ENCODE measurements at regions not wholly inside any gene's neighbourhood (a gene's known extent, or its start where the extent isn't known, plus 50 kb on each side); places are given as distances from the start of the nearest gene placed in this dataset.

DNA sequence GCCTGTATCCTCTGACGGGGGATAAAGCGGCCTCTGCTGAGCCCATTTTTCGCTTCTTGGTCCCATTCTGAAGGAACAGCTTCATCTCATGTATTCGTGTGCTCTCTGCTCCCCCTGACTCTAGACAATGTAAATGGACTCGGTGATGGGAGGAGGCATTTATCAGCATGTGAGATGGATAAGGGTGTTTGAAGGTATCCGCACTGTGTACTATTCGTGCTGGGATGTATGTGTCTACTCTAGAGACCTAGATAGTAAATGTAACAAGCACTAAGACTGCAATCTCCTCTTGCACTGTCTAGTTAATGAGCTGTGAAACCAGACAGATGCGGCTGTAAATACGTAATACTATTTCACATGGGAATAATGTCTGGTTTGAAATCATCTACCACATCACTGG, 134.6 kb upstream of the ARGLU1 start:
- TF ChIP-seq, protein P1, sequence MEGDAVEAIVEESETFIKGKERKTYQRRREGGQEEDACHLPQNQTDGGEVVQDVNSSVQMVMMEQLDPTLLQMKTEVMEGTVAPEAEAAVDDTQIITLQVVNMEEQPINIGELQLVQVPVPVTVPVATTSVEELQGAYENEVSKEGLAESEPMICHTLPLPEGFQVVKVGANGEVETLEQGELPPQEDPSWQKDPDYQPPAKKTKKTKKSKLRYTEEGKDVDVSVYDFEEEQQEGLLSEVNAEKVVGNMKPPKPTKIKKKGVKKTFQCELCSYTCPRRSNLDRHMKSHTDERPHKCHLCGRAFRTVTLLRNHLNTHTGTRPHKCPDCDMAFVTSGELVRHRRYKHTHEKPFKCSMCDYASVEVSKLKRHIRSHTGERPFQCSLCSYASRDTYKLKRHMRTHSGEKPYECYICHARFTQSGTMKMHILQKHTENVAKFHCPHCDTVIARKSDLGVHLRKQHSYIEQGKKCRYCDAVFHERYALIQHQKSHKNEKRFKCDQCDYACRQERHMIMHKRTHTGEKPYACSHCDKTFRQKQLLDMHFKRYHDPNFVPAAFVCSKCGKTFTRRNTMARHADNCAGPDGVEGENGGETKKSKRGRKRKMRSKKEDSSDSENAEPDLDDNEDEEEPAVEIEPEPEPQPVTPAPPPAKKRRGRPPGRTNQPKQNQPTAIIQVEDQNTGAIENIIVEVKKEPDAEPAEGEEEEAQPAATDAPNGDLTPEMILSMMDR (conservative IDR thresholded peaks at IDR 0.05 in 1 of 2, IDR thresholded peaks at IDR 0.05 in 1 of 2; ENCODE audit: extremely low read depth in 1 of 2, insufficient read depth in 1 of 2, low read depth in 1 of 2, low read length in 2 of 2): no peak
- no peak for TF ChIP-seq EZH2 (IDR thresholded peaks at IDR 0.05; ENCODE audit: borderline replicate concordance, low read length)
